HepG2 (cell line): ENCODE measurements at regions not wholly inside any gene's neighbourhood (a gene's known extent, or its start where the extent isn't known, plus 50 kb on each side); places are given as distances from the start of the nearest gene placed in this dataset.

Source experiments
- ATAC-seq: fragments of 200-7000 bp; cut with Tn5 transposase; 3 replicates; pipeline ENCODE4 v1.9.1; 2020; ENCODE audit warnings: mild to moderate bottlenecking, moderate library complexity
- BruUV-seq: library from RNA; stranded (reverse); fragments of 400-500 nt; replicated peaks from 2 replicates; lab custom pipeline; 2021; lab: Mats Ljungman, UMichigan
- CTCF ChIA-PET: fragments of 300-600 bp; formaldehyde crosslinking; extraction: SDS; loops from one replicate; lab custom pipeline; 2021; ENCODE audit warnings: low total read pairs, inconsistent platforms, low intra/inter-chr PET ratio; lab: Yijun Ruan, JAX
- POLR2A ChIA-PET: fragments of 350-600 bp; sonication (Branson Sonifier 250); formaldehyde crosslinking; loops from one replicate; lab custom pipeline; 2020; ENCODE audit warnings: antibody characterized with exemption, inconsistent platforms; lab: Yijun Ruan, JAX
- DNase-seq: peaks from one replicate; pipeline ENCODE4 v3.0.0-alpha.2; 2015; ENCODE audit warnings: low spot score
- FAIRE-seq: peaks from 3 replicates; lab custom pipeline; 2011; peaks lifted over from hg19 to GRCh38; lab: Jason Lieb, UNC
- H2AFZ ChIP-seq: one replicate; pipeline ENCODE4 v1.6.1; 2011; ENCODE audit warnings: low read length, inconsistent platforms
- H3K27ac ChIP-seq: fragments of 300-600 bp; 3 replicates; pipeline ENCODE4 v1.8.0; 2011; ENCODE audit warnings: mixed run types, mild to moderate bottlenecking, mixed read lengths, low read length, inconsistent platforms; ENCODE audit not compliant: insufficient read depth; ENCODE audit errors: extremely low read length
- H3K27me3 ChIP-seq, 2 experiments: fragments of 200-600 bp in 1 of 2; 2 replicates in 1 of 2; 3 replicates in 1 of 2; pipeline versions ENCODE4 v1.6.0 to v1.8.0; 2011; ENCODE audit warnings: low read length in 2 of 2, mild to moderate bottlenecking in 2 of 2, moderate library complexity in 2 of 2, inconsistent platforms in 1 of 2; ENCODE audit not compliant: insufficient read depth in 2 of 2, control insufficient read depth in 1 of 2
- H3K36me3 ChIP-seq, 2 experiments: fragments of 200-600 bp in 1 of 2; replicated peaks in 1 of 2; 2 replicates in 1 of 2; 3 replicates in 1 of 2; pipeline versions ENCODE4 v1.5.1 to v1.8.0; 2011; ENCODE audit warnings: low read length in 2 of 2, inconsistent platforms in 1 of 2; ENCODE audit not compliant: insufficient read depth in 2 of 2, control insufficient read depth in 1 of 2
- H3K4me1 ChIP-seq: 2 replicates; pipeline ENCODE4 v1.5.1; 2012; ENCODE audit warnings: low read length, inconsistent platforms; ENCODE audit not compliant: insufficient read depth
- H3K4me2 ChIP-seq: 2 replicates; pipeline ENCODE4 v1.6.0; 2011; ENCODE audit warnings: low read depth, low read length, inconsistent platforms
- H3K4me3 ChIP-seq, 3 experiments: fragments of 200-600 bp in 1 of 3; sonication (generic), shearing (Covaris generic) in 1 of 3; replicated peaks in 1 of 3; 2 replicates each; pipeline ENCODE4 v1.5.1; 2011 to 2016; ENCODE audit warnings: low read length in 3 of 3, inconsistent platforms in 2 of 3, low read depth in 2 of 3, mild to moderate bottlenecking in 2 of 3, control low read depth in 1 of 3, mixed read lengths in 1 of 3; ENCODE audit not compliant: insufficient read depth in 1 of 3
- H3K79me2 ChIP-seq: one replicate; pipeline ENCODE4 v1.6.1; 2011; ENCODE audit warnings: low read length, inconsistent platforms; ENCODE audit not compliant: insufficient read depth
- H3K9ac ChIP-seq: 2 replicates; pipeline ENCODE4 v1.6.0; 2011; ENCODE audit warnings: mild to moderate bottlenecking, low read depth, low read length, inconsistent platforms; ENCODE audit not compliant: insufficient read depth
- H3K9me3 ChIP-seq: 2 replicates; pipeline ENCODE4 v1.5.1; 2012; ENCODE audit warnings: mild to moderate bottlenecking, low read length
- H4K20me1 ChIP-seq: 2 replicates; pipeline ENCODE4 v1.6.0; 2011; ENCODE audit warnings: inconsistent platforms, mild to moderate bottlenecking, low read length, moderate library complexity; ENCODE audit not compliant: insufficient read depth
- CHCHD3 ChIP-seq: sonication (generic); formaldehyde crosslinking; IDR thresholded peaks from 2 replicates; pipeline ENCODE4 v1.8.0; 2022; ENCODE audit warnings: mild to moderate bottlenecking, missing genetic modification reagents, moderate library complexity
- MAFF ChIP-seq: IDR thresholded peaks from 2 replicates; pipeline ENCODE4 v1.6.1; 2011; ENCODE audit warnings: low read depth, low read length, improper control_type of control experiment
- MAFK ChIP-seq, 2 experiments: IDR thresholded peaks in 1 of 2; conservative IDR thresholded peaks in 1 of 2; 2 replicates each; pipeline ENCODE4 v1.6.1; 2011; ENCODE audit warnings: improper control_type of control experiment in 2 of 2, low read length in 2 of 2
- NKX3-1 ChIP-seq: sonication (generic); formaldehyde crosslinking; IDR thresholded peaks from 2 replicates; pipeline ENCODE4 v1.5.0; 2020; ENCODE audit warnings: missing genetic modification reagents
- RAD21 ChIP-seq: fragments of 450-650 bp; formaldehyde crosslinking; IDR thresholded peaks from 2 replicates; pipeline ENCODE4 v1.5.0; 2020; ENCODE audit warnings: mild to moderate bottlenecking
- ZNF274 ChIP-seq: sonication (generic); formaldehyde crosslinking; IDR thresholded peaks from 2 replicates; pipeline ENCODE4 v1.5.1; 2020; ENCODE audit warnings: mild to moderate bottlenecking, missing genetic modification reagents
- ZNF496 ChIP-seq: sonication (generic); formaldehyde crosslinking; IDR thresholded peaks from 2 replicates; pipeline ENCODE4 v1.8.1; 2023; ENCODE audit warnings: mild to moderate bottlenecking, moderate library complexity, missing genetic modification reagents; ENCODE audit not compliant: insufficient replicate concordance
- WGBS: methylation state at CpG from one replicate; pipeline ENCODE4 v1.1.6; 2017; ENCODE audit warnings: low lambda C conversion rate; 5-methylcytosine and 5-hydroxymethylcytosine counted together
- in situ Hi-C: cut with HindIII; loops from 2 replicates; pipeline ENCODE4 v1.10.0; 2017; ENCODE audit warnings: low pct_unique_long_range_greater_than_20kb; ENCODE audit not compliant: extremely low pct_ligation_motif_present
- intact Hi-C: fragments of 100-400 bp; cut with micrococcal nuclease; formaldehyde crosslinking; loops from one replicate; pipeline ENCODE4 v1.10.0; 2022; ENCODE audit not compliant: unreplicated experiment
- TF ChIP-seq, protein P1 (sequence below): sonication (generic); formaldehyde crosslinking; IDR thresholded peaks from 2 replicates; pipeline ENCODE4 v1.5.0; 2020; ENCODE audit warnings: mild to moderate bottlenecking, missing genetic modification reagents
- TF ChIP-seq, protein P2 (sequence below): sonication (generic); formaldehyde crosslinking; IDR thresholded peaks from 2 replicates; pipeline ENCODE4; 2020; ENCODE audit warnings: missing genetic modification reagents, mild to moderate bottlenecking, borderline replicate concordance
- TF ChIP-seq, protein P3 (sequence below): sonication (generic); formaldehyde crosslinking; IDR thresholded peaks from 2 replicates; pipeline ENCODE4 v1.5.1; 2020; ENCODE audit warnings: mild to moderate bottlenecking, missing genetic modification reagents

DNA sequence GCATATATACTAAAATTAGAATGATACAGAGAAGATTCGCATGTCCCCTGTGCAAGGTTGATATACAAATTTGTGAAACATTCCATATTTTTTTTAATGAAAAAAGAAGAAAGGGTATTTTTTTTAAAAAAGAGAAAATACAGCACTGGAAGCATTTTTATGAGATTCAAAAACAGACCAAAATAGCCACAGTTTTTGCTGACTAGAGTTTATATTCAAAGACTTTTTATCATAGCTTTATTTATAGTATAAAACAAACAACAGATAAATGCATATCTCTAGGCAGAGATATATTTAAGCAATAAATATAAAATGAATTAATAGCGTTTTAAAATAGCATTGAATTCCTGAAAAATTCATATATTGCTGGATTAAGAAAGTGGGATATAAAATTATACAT is 436.5 kb upstream of the ACVR2A start:
- Histone ChIP-seq H3K4me2 (no peak overlapping the region), H4K20me1 (no peaks in the 10 kb centered on the region), H2AFZ (no peak overlapping the region), H3K4me3 (no peak overlapping the region), H3K9ac (no peak overlapping the region), H3K36me3 (no peaks in the 10 kb centered on the region), H3K27me3 (no peaks in the 10 kb centered on the region), H3K27ac (no peak overlapping the region), H3K79me2 (no peaks in the 10 kb centered on the region), H3K4me1 (no peaks in the 10 kb centered on the region), H3K9me3 (no peaks in the 10 kb centered on the region)
- DNase-seq (no peak), ATAC-seq (no peak), FAIRE-seq (no peak)
- peak; percentile 64 for TF ChIP-seq MAFF
- TF ChIP-seq MAFK (conservative IDR thresholded peaks at IDR 0.05 in 1 of 2, IDR thresholded peaks at IDR 0.05 in 1 of 2; ENCODE audit: low read length in 2 of 2), result peak; percentile 22 to 58; a peak in 2 of 4 replicates
- TF ChIP-seq, protein P1, sequence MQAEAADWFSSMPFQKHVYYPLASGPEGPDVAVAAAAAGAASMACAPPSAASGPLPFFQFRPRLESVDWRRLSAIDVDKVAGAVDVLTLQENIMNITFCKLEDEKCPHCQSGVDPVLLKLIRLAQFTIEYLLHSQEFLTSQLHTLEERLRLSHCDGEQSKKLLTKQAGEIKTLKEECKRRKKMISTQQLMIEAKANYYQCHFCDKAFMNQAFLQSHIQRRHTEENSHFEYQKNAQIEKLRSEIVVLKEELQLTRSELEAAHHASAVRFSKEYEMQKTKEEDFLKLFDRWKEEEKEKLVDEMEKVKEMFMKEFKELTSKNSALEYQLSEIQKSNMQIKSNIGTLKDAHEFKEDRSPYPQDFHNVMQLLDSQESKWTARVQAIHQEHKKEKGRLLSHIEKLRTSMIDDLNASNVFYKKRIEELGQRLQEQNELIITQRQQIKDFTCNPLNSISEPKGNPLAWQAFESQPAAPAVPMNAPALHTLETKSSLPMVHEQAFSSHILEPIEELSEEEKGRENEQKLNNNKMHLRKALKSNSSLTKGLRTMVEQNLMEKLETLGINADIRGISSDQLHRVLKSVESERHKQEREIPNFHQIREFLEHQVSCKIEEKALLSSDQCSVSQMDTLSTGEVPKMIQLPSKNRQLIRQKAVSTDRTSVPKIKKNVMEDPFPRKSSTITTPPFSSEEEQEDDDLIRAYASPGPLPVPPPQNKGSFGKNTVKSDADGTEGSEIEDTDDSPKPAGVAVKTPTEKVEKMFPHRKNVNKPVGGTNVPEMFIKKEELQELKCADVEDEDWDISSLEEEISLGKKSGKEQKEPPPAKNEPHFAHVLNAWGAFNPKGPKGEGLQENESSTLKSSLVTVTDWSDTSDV (CRISPR knock-in tag), result no peak
- CTCF ChIA-PET, result no interaction called here
- POLR2A ChIA-PET, result no interaction called here
- WGBS, result 1% methylated on average over 2 of the region's 2 CpGs
- no TSS peak for BruUV-seq
- intact Hi-C loops (no loop called here), in situ Hi-C loops (no loop called here)

DNA sequence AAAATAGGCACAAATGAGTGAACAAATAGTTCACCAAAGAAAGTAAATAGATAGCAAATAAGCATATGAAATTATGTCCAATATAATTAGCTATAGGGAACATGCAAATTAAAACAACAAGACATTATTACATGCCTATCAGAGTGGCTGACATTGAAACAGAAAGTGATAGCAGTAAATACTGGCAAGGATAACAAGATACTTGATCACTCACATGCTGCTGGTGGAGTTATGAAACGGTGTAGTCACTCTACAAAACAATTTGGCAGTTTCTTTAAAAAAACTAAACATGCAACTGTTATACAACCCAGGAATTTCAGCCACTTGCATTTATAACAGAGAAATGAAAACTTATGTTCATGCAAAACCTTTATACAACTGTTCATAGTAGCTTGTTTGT is 439.2 kb upstream of the ACVR2A start:
- H3K4me1 ChIP-seq, result no peaks in the 10 kb centered on the region
- no peak overlapping the region for H3K27ac ChIP-seq
- POLR2A ChIA-PET, result no interaction called here
- no TSS peak for BruUV-seq
- no peaks in the 10 kb centered on the region for H3K79me2 ChIP-seq
- in situ Hi-C loops (no loop called here), intact Hi-C loops (no loop called here)
- CTCF ChIA-PET, result no interaction called here
- no peak overlapping the region for H3K9ac ChIP-seq
- FAIRE-seq (no peak), ATAC-seq (no peak), DNase-seq (no peak)
- H4K20me1 ChIP-seq, result no peaks in the 10 kb centered on the region
- H3K36me3 ChIP-seq, result no peaks in the 10 kb centered on the region
- H2AFZ ChIP-seq, result no peak overlapping the region
- H3K4me2 ChIP-seq, result no peak overlapping the region
- no peaks in the 10 kb centered on the region for H3K27me3 ChIP-seq
- no peaks in the 10 kb centered on the region for H3K9me3 ChIP-seq
- H3K4me3 ChIP-seq, result no peak overlapping the region
- WGBS, result 0% methylated on average over 1 of the region's 1 CpG
- TF ChIP-seq ZNF274 (CRISPR knock-in tag), result no peak
- TF ChIP-seq, protein P2, sequence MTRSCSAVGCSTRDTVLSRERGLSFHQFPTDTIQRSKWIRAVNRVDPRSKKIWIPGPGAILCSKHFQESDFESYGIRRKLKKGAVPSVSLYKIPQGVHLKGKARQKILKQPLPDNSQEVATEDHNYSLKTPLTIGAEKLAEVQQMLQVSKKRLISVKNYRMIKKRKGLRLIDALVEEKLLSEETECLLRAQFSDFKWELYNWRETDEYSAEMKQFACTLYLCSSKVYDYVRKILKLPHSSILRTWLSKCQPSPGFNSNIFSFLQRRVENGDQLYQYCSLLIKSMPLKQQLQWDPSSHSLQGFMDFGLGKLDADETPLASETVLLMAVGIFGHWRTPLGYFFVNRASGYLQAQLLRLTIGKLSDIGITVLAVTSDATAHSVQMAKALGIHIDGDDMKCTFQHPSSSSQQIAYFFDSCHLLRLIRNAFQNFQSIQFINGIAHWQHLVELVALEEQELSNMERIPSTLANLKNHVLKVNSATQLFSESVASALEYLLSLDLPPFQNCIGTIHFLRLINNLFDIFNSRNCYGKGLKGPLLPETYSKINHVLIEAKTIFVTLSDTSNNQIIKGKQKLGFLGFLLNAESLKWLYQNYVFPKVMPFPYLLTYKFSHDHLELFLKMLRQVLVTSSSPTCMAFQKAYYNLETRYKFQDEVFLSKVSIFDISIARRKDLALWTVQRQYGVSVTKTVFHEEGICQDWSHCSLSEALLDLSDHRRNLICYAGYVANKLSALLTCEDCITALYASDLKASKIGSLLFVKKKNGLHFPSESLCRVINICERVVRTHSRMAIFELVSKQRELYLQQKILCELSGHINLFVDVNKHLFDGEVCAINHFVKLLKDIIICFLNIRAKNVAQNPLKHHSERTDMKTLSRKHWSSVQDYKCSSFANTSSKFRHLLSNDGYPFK (CRISPR knock-in tag), result no peak
- no peak for TF ChIP-seq NKX3-1
- no peak for TF ChIP-seq RAD21 (CRISPR knock-in tag)
- TF ChIP-seq CHCHD3 (CRISPR knock-in tag), result no peak
- no peak for TF ChIP-seq ZNF496 (CRISPR knock-in tag)
- TF ChIP-seq, protein P3, sequence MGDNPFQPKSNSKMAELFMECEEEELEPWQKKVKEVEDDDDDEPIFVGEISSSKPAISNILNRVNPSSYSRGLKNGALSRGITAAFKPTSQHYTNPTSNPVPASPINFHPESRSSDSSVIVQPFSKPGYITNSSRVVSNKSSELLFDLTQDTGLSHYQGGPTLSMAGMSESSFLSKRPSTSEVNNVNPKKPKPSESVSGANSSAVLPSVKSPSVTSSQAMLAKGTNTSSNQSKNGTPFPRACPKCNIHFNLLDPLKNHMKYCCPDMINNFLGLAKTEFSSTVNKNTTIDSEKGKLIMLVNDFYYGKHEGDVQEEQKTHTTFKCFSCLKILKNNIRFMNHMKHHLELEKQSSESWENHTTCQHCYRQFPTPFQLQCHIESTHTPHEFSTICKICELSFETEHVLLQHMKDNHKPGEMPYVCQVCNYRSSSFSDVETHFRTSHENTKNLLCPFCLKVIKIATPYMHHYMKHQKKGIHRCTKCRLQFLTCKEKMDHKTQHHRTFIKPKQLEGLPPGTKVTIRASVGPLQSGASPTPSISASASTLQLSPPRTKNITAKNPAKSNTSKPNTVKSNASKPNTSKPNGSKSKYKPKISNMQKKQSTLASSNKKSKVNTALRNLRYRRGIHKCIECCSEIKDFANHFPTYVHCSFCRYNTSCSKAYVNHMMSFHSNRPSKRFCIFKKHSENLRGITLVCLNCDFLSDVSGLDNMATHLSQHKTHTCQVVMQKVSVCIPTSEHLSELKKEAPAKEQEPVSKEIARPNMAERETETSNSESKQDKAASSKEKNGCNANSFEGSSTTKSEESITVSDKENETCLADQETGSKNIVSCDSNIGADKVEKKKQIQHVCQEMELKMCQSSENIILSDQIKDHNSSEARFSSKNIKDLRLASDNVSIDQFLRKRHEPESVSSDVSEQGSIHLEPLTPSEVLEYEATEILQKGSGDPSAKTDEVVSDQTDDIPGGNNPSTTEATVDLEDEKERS (CRISPR knock-in tag), result no peak
